Mesendoderm (in vitro differentiated cells): ENCODE measurements at regions not wholly inside any gene's neighbourhood (a gene's known extent, or its start where the extent isn't known, plus 50 kb on each side); places are given as distances from the start of the nearest gene placed in this dataset.
A peak's percentile ranks its signal among the peaks of the same experiment; 100 is the strongest.

ENCODE experiments used
- DNase-seq: peaks from one replicate; pipeline ENCODE4 v3.0.0; 2013
- H2AK5ac ChIP-seq: 2 replicates; pipeline ENCODE4 v1.6.1; 2013; ENCODE audit warnings: low read length, inconsistent platforms
- H2BK120ac ChIP-seq: 2 replicates; pipeline ENCODE4 v1.6.1; 2013; ENCODE audit warnings: low read depth, mild to moderate bottlenecking, low read length, moderate library complexity, mixed read lengths
- H2BK15ac ChIP-seq: replicated peaks from 2 replicates; pipeline ENCODE4 v1.6.1; 2013; ENCODE audit warnings: low read depth, mild to moderate bottlenecking, moderate library complexity
- H2BK5ac ChIP-seq: 2 replicates; pipeline ENCODE4 v1.6.1; 2013; ENCODE audit warnings: low read length, inconsistent platforms
- H3K18ac ChIP-seq: 2 replicates; pipeline ENCODE4 v1.6.1; 2013; ENCODE audit warnings: mild to moderate bottlenecking, low read length, mixed read lengths
- H3K23ac ChIP-seq: one replicate; pipeline ENCODE4 v1.6.1; 2013; ENCODE audit warnings: low read length
- H3K27ac ChIP-seq: 2 replicates; pipeline ENCODE4 v1.5.1; 2013; ENCODE audit warnings: low read depth, mild to moderate bottlenecking, inconsistent platforms, low read length, moderate library complexity
- H3K27me3 ChIP-seq: 2 replicates; pipeline ENCODE4 v1.6.1; 2013; ENCODE audit warnings: low read length, control low read depth, mild to moderate bottlenecking, inconsistent platforms; ENCODE audit not compliant: insufficient read depth, poor library complexity
- H3K36me3 ChIP-seq: 2 replicates; pipeline ENCODE4 v1.6.1; 2013; ENCODE audit warnings: low read length, inconsistent platforms; ENCODE audit not compliant: control insufficient read depth, insufficient read depth
- H3K4ac ChIP-seq: one replicate; pipeline ENCODE4 v1.6.1; 2013; ENCODE audit warnings: low read depth, mild to moderate bottlenecking, low read length, moderate library complexity
- H3K4me1 ChIP-seq: 2 replicates; pipeline ENCODE4 v1.6.1; 2013; ENCODE audit warnings: low read depth, low read length, inconsistent platforms; ENCODE audit not compliant: control insufficient read depth
- H3K4me2 ChIP-seq: 2 replicates; pipeline ENCODE4 v1.6.1; 2013; ENCODE audit warnings: low read length
- H3K4me3 ChIP-seq: 2 replicates; pipeline ENCODE4 v1.5.1; 2013; ENCODE audit warnings: mild to moderate bottlenecking, low read length
- H3K56ac ChIP-seq: one replicate; pipeline ENCODE4 v1.6.1; 2013; ENCODE audit warnings: low read length
- H3K79me1 ChIP-seq: 2 replicates; pipeline ENCODE4 v1.6.1; 2013; ENCODE audit warnings: low read length, inconsistent platforms
- H3K79me2 ChIP-seq: 2 replicates; pipeline ENCODE4 v1.6.1; 2013; ENCODE audit warnings: mild to moderate bottlenecking, low read length; ENCODE audit not compliant: control insufficient read depth, insufficient read depth
- H3K9ac ChIP-seq: 2 replicates; pipeline ENCODE4 v1.6.1; 2013; ENCODE audit warnings: low read length, inconsistent platforms
- H4K5ac ChIP-seq: one replicate; pipeline ENCODE4 v1.6.1; 2013; ENCODE audit warnings: low read length
- H4K8ac ChIP-seq: one replicate; pipeline ENCODE4 v1.6.1; 2013; ENCODE audit warnings: low read depth, mild to moderate bottlenecking, control low read depth, low read length, moderate library complexity
- WGBS: extraction: QIAGEN DNeasy Blood & Tissue Kit; methylation state at CpG from one replicate; pipeline ENCODE4 v1.1.7; 2013; ENCODE audit warnings: low lambda C conversion rate, missing lambda C conversion rate; ENCODE audit not compliant: insufficient coverage; ENCODE audit errors: extremely low coverage; 5-methylcytosine and 5-hydroxymethylcytosine counted together

DNA sequence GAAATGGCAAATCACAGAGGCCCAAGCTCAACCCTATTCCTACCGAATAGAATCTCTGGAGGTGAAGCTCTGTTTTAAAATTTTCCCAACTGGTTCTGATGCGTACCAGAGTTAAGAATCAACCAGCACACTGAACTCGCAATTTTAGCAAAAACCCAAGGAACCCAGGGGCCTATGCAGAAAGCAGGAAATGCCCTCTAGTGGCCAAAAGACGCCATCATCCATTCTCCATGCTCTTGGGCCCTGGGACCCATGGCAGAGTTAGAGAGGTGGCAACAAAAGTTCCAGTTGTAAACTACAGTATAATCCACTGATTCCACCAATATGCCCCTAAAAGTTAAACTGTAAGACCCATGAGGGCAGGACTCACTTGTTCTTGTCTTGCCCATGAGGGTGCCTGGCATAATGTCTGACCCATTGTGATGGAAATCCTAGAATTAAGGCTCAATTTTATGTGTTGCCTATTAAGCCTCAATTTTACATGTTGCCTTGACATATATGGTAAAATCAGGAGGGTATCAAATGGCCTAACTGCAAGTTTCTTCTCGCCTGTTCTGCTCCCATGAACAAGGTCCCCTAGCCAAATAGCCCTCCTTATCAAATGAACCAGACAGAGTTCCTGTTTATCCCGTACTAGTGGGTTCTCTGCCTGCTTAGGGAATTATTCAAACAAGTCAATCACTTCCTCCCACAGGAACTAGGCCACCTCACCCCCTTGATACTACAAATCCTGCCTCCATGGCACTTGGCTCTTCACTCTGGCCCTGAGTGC lies 137.5 kb upstream of the CPM start:
- H3K23ac ChIP-seq = no peak overlapping the region
- H4K5ac ChIP-seq = no peak overlapping the region
- no peaks in the 10 kb centered on the region for H3K79me2 ChIP-seq
- H3K4me3 ChIP-seq = no peak overlapping the region
- no peak overlapping the region for H3K4ac ChIP-seq
- H3K9ac ChIP-seq = peak overlapping the region; percentile 8
- H3K4me1 ChIP-seq = no peaks in the 10 kb centered on the region
- no peak overlapping the region for H2AK5ac ChIP-seq
- H3K36me3 ChIP-seq = no peaks in the 10 kb centered on the region
- no CpG with 5 or more reads among the region's 6 CpGs for WGBS
- H4K8ac ChIP-seq = no peak overlapping the region
- no peak overlapping the region for H2BK5ac ChIP-seq
- no peak overlapping the region for H2BK15ac ChIP-seq
- no peaks in the 10 kb centered on the region for H3K79me1 ChIP-seq
- H3K56ac ChIP-seq = no peak overlapping the region
- no peak overlapping the region for H3K4me2 ChIP-seq
- no peak overlapping the region for H3K18ac ChIP-seq
- peak; percentile 74 for DNase-seq
- H3K27ac ChIP-seq = no peak overlapping the region
- no peak overlapping the region for H2BK120ac ChIP-seq
- H3K27me3 ChIP-seq = no peaks in the 10 kb centered on the region

GRCh38 chr12:69071091-69071370 lies 138.1 kb upstream of the CPM start:
- Histone ChIP-seq H3K56ac (no peak overlapping the region), H3K27ac (no peak overlapping the region), H3K4me2 (no peak overlapping the region), H2BK5ac (no peak overlapping the region), H3K79me2 (no peaks in the 10 kb centered on the region), H3K27me3 (no peaks in the 10 kb centered on the region), H3K79me1 (no peaks in the 10 kb centered on the region), H2BK15ac (no peak overlapping the region), H3K36me3 (no peaks in the 10 kb centered on the region), H4K5ac (no peak overlapping the region), H2BK120ac (no peak overlapping the region), H3K9ac (no peak overlapping the region), H3K4me1 (no peaks in the 10 kb centered on the region), H3K4me3 (no peak overlapping the region), H3K18ac (no peak overlapping the region), H3K4ac (no peak overlapping the region), H4K8ac (no peak overlapping the region), H2AK5ac (no peak overlapping the region), H3K23ac (no peak overlapping the region)
- no CpG with 5 or more reads among the region's 1 CpG for WGBS
- DNase-seq = no peak

GRCh38 chr12:69073035-69073434 lies 140.1 kb upstream of the CPM start:
- H3K18ac ChIP-seq = no peak overlapping the region
- no peak overlapping the region for H3K4me2 ChIP-seq
- no peak overlapping the region for H4K8ac ChIP-seq
- no peak overlapping the region for H2BK120ac ChIP-seq
- DNase-seq = no peak
- H2BK15ac ChIP-seq = no peak overlapping the region
- H3K27ac ChIP-seq = no peak overlapping the region
- H3K56ac ChIP-seq = no peak overlapping the region
- no peak overlapping the region for H3K23ac ChIP-seq
- H3K79me2 ChIP-seq = no peaks in the 10 kb centered on the region
- no peak overlapping the region for H2AK5ac ChIP-seq
- H3K36me3 ChIP-seq = no peaks in the 10 kb centered on the region
- H3K79me1 ChIP-seq = no peaks in the 10 kb centered on the region
- H3K4me1 ChIP-seq = no peaks in the 10 kb centered on the region
- no peak overlapping the region for H3K4me3 ChIP-seq
- no peaks in the 10 kb centered on the region for H3K27me3 ChIP-seq
- no peak overlapping the region for H3K9ac ChIP-seq
- H2BK5ac ChIP-seq = no peak overlapping the region
- H3K4ac ChIP-seq = no peak overlapping the region
- no peak overlapping the region for H4K5ac ChIP-seq

DNA sequence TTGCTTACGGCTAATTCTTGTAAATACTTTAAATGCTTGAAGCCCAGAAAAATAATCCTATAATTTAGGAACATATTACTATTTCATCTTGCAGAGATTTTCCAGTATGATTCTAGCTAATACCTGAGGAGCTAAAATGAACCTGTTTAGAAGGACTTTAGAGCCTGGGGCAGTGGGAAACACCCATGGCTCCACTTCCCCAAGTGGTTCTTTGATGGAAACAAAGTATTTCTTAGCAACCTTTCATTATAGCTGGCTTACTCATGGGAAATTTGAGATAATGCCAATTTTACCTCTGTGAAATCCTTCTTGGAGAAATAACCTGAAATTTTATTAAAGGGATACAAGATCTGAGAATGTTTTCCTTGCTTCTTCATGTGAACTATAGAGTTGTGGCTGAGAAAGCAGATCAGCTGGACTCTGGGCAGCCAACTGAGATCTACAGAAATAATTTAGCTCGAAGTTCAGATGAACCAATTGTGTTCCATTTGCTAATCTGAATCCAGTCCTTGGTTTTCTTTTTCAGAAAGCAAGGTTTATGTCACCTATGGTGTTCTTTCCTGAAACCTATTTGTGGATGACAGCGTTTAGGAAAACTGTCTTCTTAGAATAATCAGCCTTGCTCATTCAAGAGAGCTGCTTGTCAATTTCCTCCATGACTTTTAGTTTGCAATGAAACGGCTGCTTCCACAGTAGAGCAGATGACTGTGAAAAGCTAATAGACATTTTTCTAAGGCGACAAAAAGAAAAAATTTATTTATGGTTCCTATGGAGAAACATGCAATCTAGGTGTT lies 141.8 kb upstream of the CPM start:
- no peak overlapping the region for H3K23ac ChIP-seq
- H3K27me3 ChIP-seq = no peaks in the 10 kb centered on the region
- WGBS = no CpG with 5 or more reads among the region's 5 CpGs
- H3K27ac ChIP-seq = no peak overlapping the region
- H3K4me3 ChIP-seq = no peak overlapping the region
- H3K4me1 ChIP-seq = no peaks in the 10 kb centered on the region
- no peak overlapping the region for H3K4me2 ChIP-seq
- H2BK5ac ChIP-seq = no peak overlapping the region
- no peak overlapping the region for H3K4ac ChIP-seq
- H3K79me1 ChIP-seq = no peaks in the 10 kb centered on the region
- no peaks in the 10 kb centered on the region for H3K79me2 ChIP-seq
- H4K5ac ChIP-seq = no peak overlapping the region
- H2BK120ac ChIP-seq = no peak overlapping the region
- H3K36me3 ChIP-seq = no peaks in the 10 kb centered on the region
- no peak overlapping the region for H4K8ac ChIP-seq
- no peak overlapping the region for H3K9ac ChIP-seq
- no peak overlapping the region for H2AK5ac ChIP-seq
- no peak overlapping the region for H3K56ac ChIP-seq
- no peak for DNase-seq
- no peak overlapping the region for H3K18ac ChIP-seq
- no peak overlapping the region for H2BK15ac ChIP-seq

- Histone ChIP-seq H2AK5ac (no peak overlapping the region), H3K79me1 (no peaks in the 10 kb centered on the region), H3K9ac (no peak overlapping the region), H2BK15ac (no peak overlapping the region), H3K36me3 (no peaks in the 10 kb centered on the region), H3K79me2 (no peaks in the 10 kb centered on the region), H2BK120ac (no peak overlapping the region), H3K4me3 (no peak overlapping the region), H3K27me3 (no peaks in the 10 kb centered on the region), H3K23ac (no peak overlapping the region), H4K5ac (no peak overlapping the region), H3K18ac (no peak overlapping the region), H4K8ac (no peak overlapping the region), H3K4me1 (no peaks in the 10 kb centered on the region), H3K4me2 (no peak overlapping the region), H2BK5ac (no peak overlapping the region), H3K56ac (no peak overlapping the region), H3K27ac (no peak overlapping the region), H3K4ac (no peak overlapping the region)
- DNase-seq = no peak
- WGBS = no CpG with 5 or more reads among the region's 5 CpGs
These were observed 150.7 kb upstream of the CPM start for GRCh38 chr12:69083689-69084088.
